ENCODE measurements at regions not wholly inside any gene's neighbourhood (a gene's known extent, or its start where the extent isn't known, plus 50 kb on each side); places are given as distances from the start of the nearest gene placed in this dataset.

DNA sequence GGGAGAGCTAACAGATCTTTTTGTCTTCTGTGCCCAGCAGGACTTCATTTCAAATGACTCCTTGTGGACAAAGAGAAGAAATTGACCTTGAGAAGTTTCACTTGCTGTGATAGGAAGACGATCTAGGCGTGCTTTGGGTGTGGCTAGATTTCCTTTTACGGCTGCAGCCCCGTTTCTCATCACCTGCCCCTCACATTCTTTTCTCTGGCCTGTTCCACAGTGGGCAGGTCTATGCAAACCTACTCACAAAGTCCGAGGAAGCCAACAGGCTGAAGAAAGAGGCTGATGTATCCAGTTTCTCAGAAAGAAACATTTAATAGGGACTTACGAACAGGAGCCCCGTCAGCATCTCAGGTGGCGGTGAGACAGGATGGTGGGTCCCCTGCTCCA, 231.8 kb downstream of the FGF9 start:
- TF ChIP-seq POLR2A (IDR thresholded peaks at IDR 0.05): no peak
- TF ChIP-seq CTCF (IDR thresholded peaks at IDR 0.05): no peak

Measured in testis (tissue), 2 donors.